Fibroblast of peridontal ligament (primary cell): ENCODE measurements at regions not wholly inside any gene's neighbourhood (a gene's known extent, or its start where the extent isn't known, plus 50 kb on each side); places are given as distances from the start of the nearest gene placed in this dataset.

Experiments used
- DNase-seq: peaks from one replicate; pipeline ENCODE4 v3.0.0-alpha.2; 2010; ENCODE audit errors: extremely low read depth

DNA sequence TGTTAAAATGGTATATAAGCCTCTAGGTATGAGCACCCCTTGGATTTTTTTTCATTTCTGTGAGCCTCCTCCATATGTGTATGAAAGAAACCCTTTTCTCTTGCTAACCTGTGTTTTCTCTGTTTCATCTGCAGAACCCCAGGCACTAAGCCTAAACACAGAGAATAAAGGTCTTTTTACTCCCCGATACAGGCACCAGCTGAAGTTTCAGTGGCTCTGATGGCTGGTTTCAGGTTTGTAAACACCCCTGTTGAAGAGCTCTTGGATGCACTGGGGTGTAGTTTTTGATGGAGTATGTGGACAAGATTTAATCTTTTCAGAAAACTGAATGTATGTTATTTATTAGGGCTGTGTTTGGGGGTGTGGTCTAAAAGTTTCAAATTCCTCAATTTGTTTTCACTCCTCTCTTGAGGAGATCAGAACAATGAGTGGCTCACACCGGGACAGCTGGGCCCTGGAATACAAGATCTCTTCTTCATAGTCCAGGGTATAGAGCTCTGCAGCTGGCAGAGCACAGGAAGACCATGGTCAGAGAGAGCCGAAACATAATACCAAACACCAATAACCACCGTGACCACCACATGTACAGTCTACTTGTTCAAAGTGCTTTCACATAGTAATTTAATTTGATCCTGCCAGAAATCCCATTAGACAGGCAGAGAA, 50.2 kb upstream of the VTCN1 start:
- no peak for DNase-seq
